Natural killer cell treated with Interleukin-12 subunit alpha and Interleukin-12 subunit beta and Interleukin-15 and Interleukin-18, amount 100 ng/mL, for 72 hours (primary cell): ENCODE measurements at regions not wholly inside any gene's neighbourhood (a gene's known extent, or its start where the extent isn't known, plus 50 kb on each side); places are given as distances from the start of the nearest gene placed in this dataset.

Experiments
- ATAC-seq, 2 donors: fragments of 150-1000 bp; cut with Tn5 transposase in 1 of 2; sonication (Bioruptor Pico), chemical (Tn5 transposase) in 1 of 2; 2 replicates each; pipeline ENCODE4 v1.10.0; 2021
- DNase-seq: peaks from one replicate; pipeline ENCODE4 v3.0.0; 2022; ENCODE audit warnings: low spot score
- H3K27ac Mint-ChIP-seq, 2 donors: 1 replicate in 1 of 2; 2 replicates in 1 of 2; pipeline ENCODE4 v1.8.0; 2022; ENCODE audit warnings: mixed read lengths in 2 of 2, mild to moderate bottlenecking in 1 of 2, moderate library complexity in 1 of 2
- H3K27me3 Mint-ChIP-seq, 2 donors: 1 replicate in 1 of 2; 2 replicates in 1 of 2; pipeline ENCODE4 v1.8.0; 2022; ENCODE audit warnings: mixed read lengths in 2 of 2
- H3K36me3 Mint-ChIP-seq: one replicate; pipeline ENCODE4 v1.8.0; 2022; ENCODE audit warnings: mixed read lengths
- H3K4me1 Mint-ChIP-seq, 2 donors: 1 replicate in 1 of 2; 2 replicates in 1 of 2; pipeline ENCODE4 v1.8.0; 2022; ENCODE audit warnings: low read depth in 2 of 2, mixed read lengths in 2 of 2, mild to moderate bottlenecking in 1 of 2
- H3K4me3 Mint-ChIP-seq: one replicate; pipeline ENCODE4 v1.8.0; 2022; ENCODE audit warnings: mixed read lengths
- H3K9me3 Mint-ChIP-seq: 2 replicates; pipeline ENCODE4 v1.8.0; 2022; ENCODE audit warnings: mixed read lengths

GRCh38 chr5:139745132-139745799, 50.3 kb upstream of the PSD2 start:
- DNase-seq (no peak), ATAC-seq (no peak)
- Mint-ChIP-seq H3K9me3 (no peaks in the 10 kb centered on the region), H3K27ac (no peak overlapping the region), H3K4me1 (peaks cover 31 to 41% of the 10 kb centered on the region in 2 donors), H3K4me3 (no peak overlapping the region), H3K36me3 (no peaks in the 10 kb centered on the region), H3K27me3 (no peaks in the 10 kb centered on the region)

GRCh38 chr5:139745800-139746690, 49.6 kb upstream of the PSD2 start:
- H3K4me3 Mint-ChIP-seq, result peak overlapping the region; percentile 90
- ATAC-seq (peak; percentile 57 to 75), DNase-seq (peak; percentile 70)
- H3K4me1 Mint-ChIP-seq, result peaks cover 31 to 43% of the 10 kb centered on the region in 2 donors
- no peaks in the 10 kb centered on the region for H3K36me3 Mint-ChIP-seq
- peak overlapping the region; percentile 58 to 88 for H3K27ac Mint-ChIP-seq
- no peaks in the 10 kb centered on the region for H3K27me3 Mint-ChIP-seq
- H3K9me3 Mint-ChIP-seq, result no peaks in the 10 kb centered on the region
